Right lobe of liver (tissue), 4 donors: ENCODE measurements at regions not wholly inside any gene's neighbourhood (a gene's known extent, or its start where the extent isn't known, plus 50 kb on each side); places are given as distances from the start of the nearest gene placed in this dataset.

Source experiments
- POLR2A ChIP-seq: fragments of 450-650 bp; IDR thresholded peaks from one replicate; pipeline ENCODE4 v1.6.1; 2017; ENCODE audit warnings: antibody characterized with exemption, mild to moderate bottlenecking
- TF ChIP-seq, protein P1 (sequence below), 4 donors: fragments of 200-600 bp in 3 of 4; fragments of 450-650 bp in 1 of 4; IDR thresholded peaks; one replicate each; pipeline versions ENCODE4 v1.5.1 to v1.8.0; 2016 to 2022; ENCODE audit warnings: antibody characterized with exemption in 4 of 4, mild to moderate bottlenecking in 2 of 4
- donor health status: DM: no; HTN: no; CAD: no.
- donor health status: DM: no; HTN: no; CAD: no.
- donor health status: DM: no; HTN: yes; CAD: no.

GRCh38 chr4:15373363-15373762 is 54.5 kb upstream of the C1QTNF7 start:
- TF ChIP-seq, protein P1, sequence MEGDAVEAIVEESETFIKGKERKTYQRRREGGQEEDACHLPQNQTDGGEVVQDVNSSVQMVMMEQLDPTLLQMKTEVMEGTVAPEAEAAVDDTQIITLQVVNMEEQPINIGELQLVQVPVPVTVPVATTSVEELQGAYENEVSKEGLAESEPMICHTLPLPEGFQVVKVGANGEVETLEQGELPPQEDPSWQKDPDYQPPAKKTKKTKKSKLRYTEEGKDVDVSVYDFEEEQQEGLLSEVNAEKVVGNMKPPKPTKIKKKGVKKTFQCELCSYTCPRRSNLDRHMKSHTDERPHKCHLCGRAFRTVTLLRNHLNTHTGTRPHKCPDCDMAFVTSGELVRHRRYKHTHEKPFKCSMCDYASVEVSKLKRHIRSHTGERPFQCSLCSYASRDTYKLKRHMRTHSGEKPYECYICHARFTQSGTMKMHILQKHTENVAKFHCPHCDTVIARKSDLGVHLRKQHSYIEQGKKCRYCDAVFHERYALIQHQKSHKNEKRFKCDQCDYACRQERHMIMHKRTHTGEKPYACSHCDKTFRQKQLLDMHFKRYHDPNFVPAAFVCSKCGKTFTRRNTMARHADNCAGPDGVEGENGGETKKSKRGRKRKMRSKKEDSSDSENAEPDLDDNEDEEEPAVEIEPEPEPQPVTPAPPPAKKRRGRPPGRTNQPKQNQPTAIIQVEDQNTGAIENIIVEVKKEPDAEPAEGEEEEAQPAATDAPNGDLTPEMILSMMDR (IDR thresholded peaks at IDR 0.05), result no peak
- no peak for TF ChIP-seq POLR2A
